HUES48 (cell line): ENCODE measurements at regions not wholly inside any gene's neighbourhood (a gene's known extent, or its start where the extent isn't known, plus 50 kb on each side); places are given as distances from the start of the nearest gene placed in this dataset.
"Not testable (repeated sequence)": the region's sequence is repeated elsewhere in the genome, so short reads cannot be mapped to it uniquely, and the experiment has no call there.

ENCODE experiments used
- H3K27ac ChIP-seq: one replicate; pipeline ENCODE4 v1.7.0; 2013; ENCODE audit warnings: low read depth, low read length, inconsistent platforms
- H3K27me3 ChIP-seq: 2 replicates; pipeline ENCODE4 v1.6.1; 2013; ENCODE audit warnings: mild to moderate bottlenecking, low read length; ENCODE audit not compliant: control insufficient read depth, insufficient read depth
- H3K36me3 ChIP-seq: 2 replicates; pipeline ENCODE4 v1.6.1; 2013; ENCODE audit warnings: low read length; ENCODE audit not compliant: control insufficient read depth, insufficient read depth
- H3K4me1 ChIP-seq: 2 replicates; pipeline ENCODE4 v1.6.1; 2013; ENCODE audit warnings: mild to moderate bottlenecking, low read length; ENCODE audit not compliant: control insufficient read depth, insufficient read depth
- H3K4me3 ChIP-seq: 2 replicates; pipeline ENCODE4 v1.5.1; 2013; ENCODE audit warnings: mild to moderate bottlenecking, low read depth, low read length
- H3K9ac ChIP-seq: 2 replicates; pipeline ENCODE4 v1.6.1; 2013; ENCODE audit warnings: mild to moderate bottlenecking, low read depth, low read length, moderate library complexity
- H3K9me3 ChIP-seq: 2 replicates; pipeline ENCODE4 v1.6.1; 2013; ENCODE audit warnings: low read length; ENCODE audit not compliant: control insufficient read depth, insufficient read depth

GRCh38 chr15:72851586-72851985 lies 68.0 kb upstream of the ADPGK start:
- H3K4me1 ChIP-seq, result peaks cover 21% of the 10 kb centered on the region
- H3K36me3 ChIP-seq, result no peaks in the 10 kb centered on the region
- H3K4me3 ChIP-seq, result no peak overlapping the region
- H3K27me3 ChIP-seq, result no peaks in the 10 kb centered on the region
- H3K27ac ChIP-seq, result no peak overlapping the region
- no peaks in the 10 kb centered on the region for H3K9me3 ChIP-seq
- H3K9ac ChIP-seq, result no peak overlapping the region

GRCh38 chr15:72850833-72851232 lies 67.3 kb upstream of the ADPGK start:
- no peaks in the 10 kb centered on the region for H3K9me3 ChIP-seq
- no peaks in the 10 kb centered on the region for H3K36me3 ChIP-seq
- no peak overlapping the region for H3K9ac ChIP-seq
- no peak overlapping the region for H3K27ac ChIP-seq
- no peaks in the 10 kb centered on the region for H3K27me3 ChIP-seq
- no peak overlapping the region for H3K4me3 ChIP-seq
- H3K4me1 ChIP-seq, result peaks cover 26% of the 10 kb centered on the region

- Histone ChIP-seq H3K4me3 (no peak overlapping the region), H3K27me3 (no peaks in the 10 kb centered on the region), H3K36me3 (no peaks in the 10 kb centered on the region), H3K9me3 (no peaks in the 10 kb centered on the region), H3K27ac (peak overlapping the region; percentile 60), H3K9ac (no peak overlapping the region), H3K4me1 (peaks cover 26% of the 10 kb centered on the region)
Measured at GRCh38 chr15:72847806-72848205, 64.2 kb upstream of the ADPGK start.

GRCh38 chr15:72847033-72847432 lies 63.5 kb upstream of the ADPGK start:
- Histone ChIP-seq H3K27me3 (no peaks in the 10 kb centered on the region), H3K4me3 (no peak overlapping the region), H3K36me3 (no peaks in the 10 kb centered on the region), H3K9ac (no peak overlapping the region), H3K27ac (no peak overlapping the region), H3K4me1 (peaks cover 26% of the 10 kb centered on the region), H3K9me3 (no peaks in the 10 kb centered on the region)

- H3K27me3 ChIP-seq, result no peaks in the 10 kb centered on the region
- no peaks in the 10 kb centered on the region for H3K9me3 ChIP-seq
- no peaks in the 10 kb centered on the region for H3K36me3 ChIP-seq
- H3K27ac ChIP-seq, result no peak overlapping the region
- peaks cover 24% of the 10 kb centered on the region for H3K4me1 ChIP-seq
- no peak overlapping the region for H3K9ac ChIP-seq
- H3K4me3 ChIP-seq, result no peak overlapping the region
Measured at GRCh38 chr15:72845981-72846383, 62.4 kb upstream of the ADPGK start.

GRCh38 chr15:72844067-72844466 lies 60.5 kb upstream of the ADPGK start:
- Histone ChIP-seq H3K4me3 (no peak overlapping the region), H3K36me3 (no peaks in the 10 kb centered on the region), H3K27me3 (no peaks in the 10 kb centered on the region), H3K4me1 (peaks cover 16% of the 10 kb centered on the region), H3K27ac (no peak overlapping the region), H3K9ac (no peak overlapping the region), H3K9me3 (no peaks in the 10 kb centered on the region)

- H3K4me1 ChIP-seq, result peaks cover 12% of the 10 kb centered on the region
- not testable (repeated sequence) for H3K4me3 ChIP-seq, H3K27me3 ChIP-seq, H3K36me3 ChIP-seq, H3K9ac ChIP-seq, H3K27ac ChIP-seq, H3K9me3 ChIP-seq
Measured at GRCh38 chr15:72843340-72843739, 59.8 kb upstream of the ADPGK start.

GRCh38 chr15:72840114-72840513 lies 56.6 kb upstream of the ADPGK start:
- H3K9me3 ChIP-seq, result no peaks in the 10 kb centered on the region
- no peak overlapping the region for H3K27ac ChIP-seq
- peaks cover 5% of the 10 kb centered on the region for H3K4me1 ChIP-seq
- H3K27me3 ChIP-seq, result no peaks in the 10 kb centered on the region
- H3K9ac ChIP-seq, result no peak overlapping the region
- no peaks in the 10 kb centered on the region for H3K36me3 ChIP-seq
- no peak overlapping the region for H3K4me3 ChIP-seq

- peaks cover 8% of the 10 kb centered on the region for H3K4me1 ChIP-seq
- H3K4me3 ChIP-seq, result no peak overlapping the region
Measured at GRCh38 chr15:72838311-72838731, 54.8 kb upstream of the ADPGK start.

GRCh38 chr15:72836676-72837330 lies 53.2 kb upstream of the ADPGK start:
- no peak overlapping the region for H3K9ac ChIP-seq
- H3K4me1 ChIP-seq, result peaks cover 8% of the 10 kb centered on the region
- H3K27ac ChIP-seq, result no peak overlapping the region
- H3K27me3 ChIP-seq, result no peaks in the 10 kb centered on the region
- H3K4me3 ChIP-seq, result no peak overlapping the region
- no peaks in the 10 kb centered on the region for H3K9me3 ChIP-seq
- H3K36me3 ChIP-seq, result no peaks in the 10 kb centered on the region

More at GRCh38 chr15:72838311-72838731, 54.8 kb upstream of the ADPGK start:
- Histone ChIP-seq H3K9ac (no peak overlapping the region), H3K27me3 (no peaks in the 10 kb centered on the region), H3K27ac (no peak overlapping the region), H3K9me3 (no peaks in the 10 kb centered on the region), H3K36me3 (no peaks in the 10 kb centered on the region)

GRCh38 chr15:72835294-72835890 lies 51.8 kb upstream of the ADPGK start:
- Histone ChIP-seq H3K4me1 (peaks cover 8% of the 10 kb centered on the region), H3K4me3 (no peak overlapping the region), H3K36me3 (no peaks in the 10 kb centered on the region), H3K27me3 (no peaks in the 10 kb centered on the region), H3K9me3 (no peaks in the 10 kb centered on the region), H3K9ac (no peak overlapping the region), H3K27ac (no peak overlapping the region)
